T1000 (cell line): ENCODE measurements at regions not wholly inside any gene's neighbourhood (a gene's known extent, or its start where the extent isn't known, plus 50 kb on each side); places are given as distances from the start of the nearest gene placed in this dataset.

Experiments used
- DNase-seq: peaks from one replicate; lab custom pipeline; 2025; ENCODE audit warnings: mixed read lengths; lab: John Stamatoyannopoulos, UW

DNA sequence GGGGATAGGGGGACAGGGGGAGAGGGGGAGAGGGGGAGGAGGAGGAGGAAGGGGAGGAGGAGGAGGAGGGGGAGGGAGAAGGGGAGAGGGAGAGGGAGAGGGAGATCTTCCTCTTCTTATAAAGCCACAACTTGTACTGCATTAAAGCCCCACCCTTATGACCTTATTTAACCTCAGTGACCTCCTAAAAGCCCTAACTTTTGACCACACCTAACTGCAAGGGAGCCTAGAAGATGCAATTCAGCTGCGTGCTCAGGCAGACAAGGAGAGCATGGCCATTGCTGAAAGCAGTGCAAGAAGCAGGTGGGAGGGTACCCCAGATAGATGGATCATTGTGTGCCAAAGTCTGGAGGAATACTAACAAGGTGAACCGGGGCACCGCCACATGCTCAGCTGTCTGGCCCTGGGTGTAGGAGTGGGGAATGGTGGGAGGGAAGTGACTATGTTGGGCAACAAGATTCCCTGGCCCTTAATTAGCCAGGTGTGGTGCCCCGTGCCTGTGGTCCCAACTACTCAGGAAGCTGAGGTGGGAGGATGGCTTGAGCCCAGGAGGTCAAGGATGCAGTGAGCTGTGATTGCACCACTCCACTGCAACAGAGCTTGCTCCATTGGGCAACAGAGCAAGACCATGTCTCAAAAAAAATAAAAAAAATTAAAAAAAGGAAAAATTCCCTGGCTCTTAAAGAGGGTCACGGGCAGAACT lies 125.4 kb upstream of the BOD1 start:
- no peak for DNase-seq

GRCh38 chr5:173742432-173742816 lies 126.0 kb upstream of the BOD1 start:
- DNase-seq = no peak

DNA sequence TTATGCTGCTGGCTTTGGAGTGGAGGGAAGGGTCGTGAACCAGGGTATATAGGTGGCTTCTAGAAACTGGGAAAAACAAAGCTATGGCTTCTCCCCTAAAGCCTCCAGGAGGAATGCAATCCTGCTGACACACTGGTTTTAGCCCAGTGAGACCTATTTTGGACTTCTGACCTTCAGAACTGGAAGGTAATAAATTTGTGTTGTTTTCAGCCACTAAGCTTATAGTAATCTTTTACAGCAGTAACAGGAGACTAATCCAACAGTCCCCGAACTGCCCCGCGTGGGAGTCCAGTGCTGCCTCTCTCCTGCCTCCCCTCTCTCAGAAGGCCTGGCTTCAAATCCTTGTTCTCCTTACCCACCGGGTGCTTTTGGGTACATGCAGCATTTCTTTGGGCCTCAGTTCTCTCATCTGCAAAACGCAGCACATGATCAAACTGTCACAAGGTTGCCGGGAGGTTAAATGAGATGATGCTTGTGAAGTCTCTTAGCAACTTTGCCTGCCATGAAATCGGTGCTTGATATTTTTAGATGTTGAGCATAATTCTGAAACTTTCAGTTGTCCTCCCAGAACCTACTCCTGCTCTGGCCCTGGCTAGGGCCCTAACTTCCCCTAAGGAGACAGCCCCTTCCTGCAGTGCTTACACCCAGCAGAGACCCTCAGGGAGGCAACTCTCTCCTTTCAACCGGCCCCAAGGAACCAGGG lies 127.3 kb upstream of the BOD1 start:
- no peak for DNase-seq

DNA sequence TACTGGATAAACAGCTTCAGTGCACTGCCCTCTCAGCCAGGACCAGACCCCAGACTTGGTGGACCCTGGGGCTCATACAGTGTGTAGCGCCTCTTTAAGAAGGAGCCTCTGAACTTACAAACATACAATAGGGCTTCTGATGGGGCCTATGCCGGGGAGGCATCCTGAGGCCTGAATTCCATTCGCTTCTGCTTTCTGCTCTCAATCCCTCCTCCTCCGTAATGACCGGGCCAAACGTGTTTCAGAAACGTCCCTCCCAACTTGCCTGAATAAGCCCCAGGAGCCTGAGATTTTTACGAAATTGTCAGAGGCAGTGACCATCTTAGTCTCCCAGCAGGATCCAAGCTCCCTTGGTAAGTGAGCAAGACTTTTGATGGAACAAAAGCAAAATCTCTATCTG lies 128.1 kb upstream of the BOD1 start:
- DNase-seq = no peak

DNA sequence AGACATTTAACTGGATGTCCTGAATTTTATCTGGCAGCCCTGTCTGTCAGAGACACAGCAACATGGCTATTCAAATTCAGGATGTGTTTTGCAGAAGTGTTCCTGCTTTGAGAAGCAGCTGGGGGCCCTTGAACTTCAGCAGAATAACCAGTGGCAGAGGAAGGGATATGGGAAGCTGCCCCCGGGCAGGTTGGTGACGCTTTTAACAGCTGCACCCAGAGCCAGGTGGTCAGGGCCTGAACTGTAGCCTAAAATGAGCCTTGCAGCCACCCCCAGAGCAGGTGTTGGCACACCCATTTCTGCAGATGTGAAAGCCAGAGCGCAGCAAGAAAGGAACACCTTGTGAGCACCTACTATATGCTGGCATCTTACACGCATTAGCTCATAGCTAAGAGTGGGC lies 128.7 kb upstream of the BOD1 start:
- no peak for DNase-seq

- DNase-seq = no peak
Observed at GRCh38 chr5:173745557-173745956, 129.1 kb upstream of the BOD1 start.

DNA sequence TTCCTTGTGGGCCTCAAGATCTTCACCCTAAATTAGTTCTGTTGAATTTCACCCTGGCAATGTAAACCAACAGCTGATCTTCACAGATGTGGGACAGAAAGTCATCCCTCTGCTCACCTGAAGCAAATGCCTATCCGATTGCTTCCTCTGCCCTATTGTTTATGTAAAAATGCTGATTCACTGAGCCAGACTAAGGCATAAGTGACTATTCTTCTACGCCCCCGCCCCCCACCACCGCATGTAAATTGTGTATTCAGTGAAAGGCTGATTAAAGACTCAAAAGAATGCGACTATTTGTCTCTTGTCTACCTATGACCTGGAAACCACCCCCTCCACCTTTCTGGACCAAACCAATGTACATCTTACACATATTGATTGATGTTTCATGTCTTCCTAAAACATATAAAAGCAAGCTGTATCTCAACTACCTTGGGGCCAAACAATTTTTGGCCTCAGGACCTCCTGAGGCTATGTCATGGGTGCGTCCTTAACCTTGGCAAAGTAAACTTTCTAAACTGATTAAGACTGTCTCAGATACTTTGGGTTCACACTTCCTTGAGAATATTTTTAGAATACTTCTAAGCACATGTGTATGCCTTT lies 129.7 kb upstream of the BOD1 start:
- DNase-seq = no peak

DNA sequence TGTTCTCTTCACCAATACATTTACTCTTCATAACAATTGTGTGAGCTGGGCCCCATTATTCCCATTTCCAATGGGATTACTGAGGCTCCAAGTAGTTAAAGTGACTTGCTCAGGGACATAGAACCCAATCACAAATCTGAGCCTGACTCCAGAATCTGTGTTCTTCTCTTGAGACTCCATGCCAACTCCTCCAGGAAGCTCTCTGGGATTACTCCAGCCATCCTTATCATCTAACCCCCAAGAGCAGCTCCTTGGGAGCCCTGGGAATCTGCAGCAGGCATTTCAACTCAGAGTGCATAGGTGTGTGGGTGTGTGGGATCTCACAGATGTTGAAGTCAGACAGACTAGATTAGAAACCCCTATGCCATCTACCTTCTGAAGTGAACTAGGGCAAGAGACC lies 131.4 kb upstream of the BOD1 start:
- no peak for DNase-seq

DNA sequence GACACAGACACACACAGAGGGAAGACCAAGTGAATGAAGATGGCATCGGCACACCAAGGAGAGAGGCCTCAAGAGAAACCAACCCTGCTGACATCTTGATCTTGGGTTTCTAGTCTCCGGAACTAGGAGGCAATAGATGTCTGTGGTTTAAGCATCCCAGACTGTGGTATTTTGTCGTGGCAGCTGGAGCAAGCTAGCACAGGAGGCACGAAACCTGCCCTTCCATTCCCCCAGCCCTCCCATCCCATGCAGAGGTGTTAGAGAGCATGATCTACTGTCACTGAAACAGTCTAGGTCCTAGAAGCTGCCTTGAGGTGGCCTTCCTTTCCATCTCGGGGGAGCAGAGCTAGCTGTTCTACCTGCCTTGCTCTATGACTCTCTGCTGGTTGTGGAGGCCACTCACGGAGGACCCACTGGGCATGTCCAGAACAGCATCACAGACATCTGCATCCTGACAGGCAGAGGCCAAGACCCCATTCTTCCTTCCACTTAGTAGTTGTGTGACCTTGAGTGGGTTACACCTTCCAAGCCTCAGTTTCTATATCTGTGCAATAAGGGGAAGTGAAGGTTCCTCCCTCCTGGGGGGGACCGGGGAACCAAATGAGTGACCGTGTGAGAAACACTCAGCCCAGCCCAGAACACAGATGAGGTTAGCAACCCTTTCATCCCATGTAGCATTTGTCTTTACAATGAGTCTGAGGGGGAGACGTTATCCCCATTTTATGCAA lies 134.3 kb upstream of the BOD1 start:
- no peak for DNase-seq

DNA sequence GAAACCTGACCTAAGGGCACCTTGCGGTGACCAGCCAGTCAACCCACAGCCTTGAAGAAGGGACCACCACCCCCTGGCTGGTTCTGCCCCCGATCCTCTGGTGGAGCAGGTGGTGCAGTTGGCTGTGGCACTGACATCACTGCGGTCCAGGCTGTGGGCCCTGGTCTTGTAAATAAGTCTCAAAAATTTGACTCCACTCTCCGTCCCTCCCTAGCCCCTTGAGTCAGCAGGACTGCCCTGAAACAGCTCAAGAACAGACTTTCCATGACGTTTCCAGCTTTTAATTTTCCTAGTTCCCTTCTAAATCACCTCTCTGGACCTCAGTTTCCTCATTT lies 134.8 kb upstream of the BOD1 start:
- DNase-seq = no peak

- DNase-seq = no peak
Observed at GRCh38 chr5:173752653-173753052, 135.5 kb upstream of the CPEB4 start.

DNA sequence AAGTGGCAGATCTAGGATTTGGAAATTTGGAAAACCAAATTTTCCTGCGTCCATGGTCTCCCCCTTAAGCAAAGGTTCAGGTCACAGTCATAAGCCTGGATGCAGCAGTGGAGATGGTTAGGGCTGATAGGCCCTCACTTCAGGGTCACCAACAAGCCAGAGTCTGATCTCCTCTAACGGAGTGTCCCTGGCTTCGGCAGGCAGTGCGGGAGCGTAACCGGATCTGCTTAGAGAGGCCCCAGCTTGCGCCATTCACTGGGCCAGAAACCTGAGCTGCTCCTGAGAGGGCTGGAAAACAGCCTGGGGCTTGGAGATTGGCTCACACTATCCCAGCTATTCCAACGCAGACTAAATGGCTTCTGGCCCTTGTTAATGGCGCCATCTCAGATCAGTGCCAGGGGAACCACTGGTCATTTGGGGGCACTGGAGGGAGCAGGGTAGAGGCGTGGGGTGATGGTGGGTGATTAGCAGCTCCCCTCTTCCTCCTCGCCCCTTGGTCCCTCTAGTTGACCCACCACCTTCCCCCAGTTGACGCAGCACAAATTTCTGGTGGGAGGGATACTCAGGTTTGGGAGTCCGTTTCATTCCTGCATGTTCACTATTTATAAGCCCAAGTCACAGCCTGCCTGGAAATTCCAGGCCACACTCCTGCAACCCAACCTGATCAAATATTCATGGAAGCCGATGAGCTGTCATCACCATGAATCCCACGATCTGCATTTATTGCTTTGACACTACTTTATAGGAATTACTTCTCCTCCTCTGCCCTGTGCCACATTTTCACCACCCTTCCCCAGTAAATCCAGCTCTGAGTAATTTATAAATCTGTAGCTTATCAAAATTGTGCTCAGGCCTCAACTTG lies 134.6 kb upstream of the CPEB4 start:
- no peak for DNase-seq

DNA sequence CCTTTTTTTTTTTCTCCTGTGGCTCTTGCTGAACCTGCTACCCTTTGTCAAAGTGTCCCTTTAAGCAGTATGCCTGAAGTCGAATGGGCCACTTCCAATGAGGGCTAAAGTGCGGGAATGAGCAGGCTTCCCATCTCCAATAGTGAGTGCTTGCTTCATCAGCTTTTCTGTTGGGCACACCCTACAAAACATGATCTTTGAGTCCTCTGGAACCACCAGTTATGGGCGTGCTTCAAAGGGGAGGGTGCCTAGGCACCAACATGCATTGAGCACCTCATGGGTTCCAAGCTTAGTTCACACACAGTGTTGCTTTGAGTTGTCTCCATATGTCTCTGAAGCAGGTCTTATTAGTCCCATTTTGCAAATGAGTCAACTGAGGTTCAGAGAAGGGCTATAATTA lies 132.8 kb upstream of the CPEB4 start:
- DNase-seq = no peak

- DNase-seq = no peak
Observed at GRCh38 chr5:173757403-173758209, 130.5 kb upstream of the CPEB4 start.

- DNase-seq = no peak
Observed at GRCh38 chr5:173758676-173759075, 129.5 kb upstream of the CPEB4 start.

GRCh38 chr5:173759691-173760090 lies 128.5 kb upstream of the CPEB4 start:
- DNase-seq = no peak

DNA sequence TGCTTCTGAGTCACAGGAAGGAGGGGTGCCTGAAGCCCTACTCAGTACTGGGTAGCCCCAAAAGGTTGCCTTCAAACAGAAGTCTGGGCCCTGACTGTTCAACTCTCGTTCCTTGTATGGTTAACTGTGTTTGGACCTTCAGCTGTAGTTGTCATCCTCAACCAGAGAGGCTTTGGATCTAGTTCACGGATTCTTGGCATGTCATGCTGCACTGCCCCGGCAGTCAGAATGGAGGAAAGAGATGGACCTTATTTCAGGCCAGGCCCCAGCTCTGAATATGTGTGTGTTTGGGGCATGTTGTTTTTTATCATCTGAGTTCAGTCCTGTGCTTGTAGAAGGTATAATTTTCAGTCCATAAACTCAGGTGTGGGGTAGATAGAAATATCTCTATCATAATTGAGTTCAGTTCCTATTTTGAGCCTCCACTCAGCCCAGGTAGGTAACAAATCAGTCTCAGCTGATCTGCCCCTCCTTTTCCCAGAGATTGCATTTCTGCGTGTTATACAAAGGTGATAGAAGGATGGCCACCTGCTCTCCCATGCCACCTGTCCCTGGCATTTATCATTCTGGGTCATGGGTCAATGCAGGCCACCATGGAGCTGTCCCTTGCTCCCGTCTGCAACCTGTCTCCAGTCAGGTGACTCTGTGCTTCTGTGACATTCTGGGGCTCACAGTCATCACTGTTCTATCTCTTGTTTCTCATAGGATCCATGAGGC lies 127.5 kb upstream of the CPEB4 start:
- DNase-seq = no peak

- DNase-seq = no peak
Observed at GRCh38 chr5:173761178-173761513, 127.0 kb upstream of the CPEB4 start.

DNA sequence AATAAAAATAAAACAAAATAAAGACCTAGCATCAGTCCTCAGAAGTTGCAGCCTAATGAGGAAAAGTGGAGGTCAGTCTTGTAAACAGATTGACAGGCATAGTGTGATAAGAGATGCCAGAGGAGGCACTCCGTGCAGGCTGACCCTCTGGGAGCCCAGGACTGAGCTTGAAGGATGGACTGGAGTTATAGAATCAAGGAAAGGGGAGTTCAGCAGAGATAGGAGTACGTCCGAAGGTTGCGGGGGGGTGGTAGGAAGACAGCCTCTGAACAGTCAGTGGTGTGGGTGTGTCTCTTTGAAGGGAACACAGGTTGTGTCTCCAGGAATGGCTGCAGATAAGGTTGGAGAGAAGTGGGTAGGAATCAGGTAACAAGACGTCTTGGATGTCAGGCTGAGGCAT lies 126.1 kb upstream of the CPEB4 start:
- no peak for DNase-seq

- DNase-seq = no peak
Observed at GRCh38 chr5:173762930-173763329, 125.2 kb upstream of the CPEB4 start.

DNA sequence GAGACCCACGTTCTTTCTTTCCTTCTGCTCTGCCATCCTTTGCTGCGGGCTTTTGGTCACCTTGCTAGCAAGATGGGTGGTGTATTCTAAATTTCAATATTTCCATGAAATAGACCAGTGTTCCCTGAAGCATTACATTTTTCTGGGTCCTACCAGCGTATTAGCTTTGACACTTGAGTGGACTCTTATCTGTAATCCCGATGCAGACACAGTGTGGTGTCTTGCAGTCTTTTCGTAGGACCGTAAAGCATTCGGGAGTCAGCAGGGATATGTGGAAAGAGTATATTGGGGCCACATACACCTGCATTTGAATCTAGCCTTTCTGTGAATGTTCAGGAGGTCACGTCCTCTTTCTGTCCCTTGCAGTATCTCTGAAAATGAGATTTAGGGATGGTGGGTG lies 124.7 kb upstream of the CPEB4 start:
- no peak for DNase-seq
